ENCODE measurements at regions not wholly inside any gene's neighbourhood (a gene's known extent, or its start where the extent isn't known, plus 50 kb on each side); places are given as distances from the start of the nearest gene placed in this dataset.

GRCh38 chr2:208927867-208928266, 496.0 kb upstream of the MAP2 start:
- H3K4me3 ChIP-seq (replicated peaks; ENCODE audit: low read depth, low read length) = no peak overlapping the region
- no peak for DNase-seq (ENCODE audit: extremely low read depth, low read depth)
- no peak for TF ChIP-seq CTCF (IDR thresholded peaks at IDR 0.05; ENCODE audit: low read depth, low read length, missing control alignments)

- no peak overlapping the region for H3K4me3 ChIP-seq (replicated peaks; ENCODE audit: low read depth, low read length)
- TF ChIP-seq CTCF (IDR thresholded peaks at IDR 0.05; ENCODE audit: low read depth, low read length, missing control alignments) = no peak
- no peak for DNase-seq (ENCODE audit: extremely low read depth, low read depth)
Measured at GRCh38 chr2:208929139-208929864, 494.5 kb upstream of the MAP2 start.

GRCh38 chr2:208929894-208930427, 493.9 kb upstream of the MAP2 start:
- H3K4me3 ChIP-seq (replicated peaks; ENCODE audit: low read depth, low read length) = no peak overlapping the region
- DNase-seq (ENCODE audit: extremely low read depth, low read depth) = no peak
- no peak for TF ChIP-seq CTCF (IDR thresholded peaks at IDR 0.05; ENCODE audit: low read depth, low read length, missing control alignments)

- no peak overlapping the region for H3K4me3 ChIP-seq (replicated peaks; ENCODE audit: low read depth, low read length)
- DNase-seq (ENCODE audit: extremely low read depth, low read depth) = no peak
- TF ChIP-seq CTCF (IDR thresholded peaks at IDR 0.05; ENCODE audit: low read depth, low read length, missing control alignments) = no peak
Measured at GRCh38 chr2:208935531-208935930, 488.3 kb upstream of the MAP2 start.

- no peak for TF ChIP-seq CTCF (IDR thresholded peaks at IDR 0.05; ENCODE audit: low read depth, low read length, missing control alignments)
- DNase-seq (ENCODE audit: extremely low read depth, low read depth) = no peak
- H3K4me3 ChIP-seq (replicated peaks; ENCODE audit: low read depth, low read length) = no peak overlapping the region
Measured at GRCh38 chr2:208937521-208937920, 486.3 kb upstream of the MAP2 start.

- DNase-seq (ENCODE audit: extremely low read depth, low read depth) = no peak
- H3K4me3 ChIP-seq (replicated peaks; ENCODE audit: low read depth, low read length) = no peak overlapping the region
- no peak for TF ChIP-seq CTCF (IDR thresholded peaks at IDR 0.05; ENCODE audit: low read depth, low read length, missing control alignments)
Measured at GRCh38 chr2:208939852-208940251, 484.0 kb upstream of the MAP2 start.
